ENCODE measurements at regions not wholly inside any gene's neighbourhood (a gene's known extent, or its start where the extent isn't known, plus 50 kb on each side); places are given as distances from the start of the nearest gene placed in this dataset.

DNA sequence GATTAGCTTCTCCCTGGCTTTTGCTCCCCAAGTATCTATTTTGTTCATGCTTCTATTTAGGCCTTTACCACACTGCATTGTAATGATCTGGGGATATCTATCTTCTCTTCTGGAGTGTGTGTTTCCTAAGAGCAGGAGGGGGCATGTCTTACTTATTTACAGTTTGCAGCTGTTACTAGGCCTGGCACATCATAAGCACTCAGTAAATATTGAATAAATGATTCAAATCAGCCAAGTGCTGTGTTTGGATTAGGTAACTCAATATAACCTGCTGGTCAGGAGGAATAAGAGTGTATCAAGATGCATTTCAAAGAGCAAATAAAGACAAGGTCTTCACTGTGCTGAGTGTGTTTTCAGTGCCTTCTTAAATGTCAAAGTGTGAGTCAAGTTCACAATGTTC is 186.1 kb downstream of the FOXG1 start:
- TF ChIP-seq FOXM1 (IDR thresholded peaks at IDR 0.05; ENCODE audit: borderline replicate concordance, low read depth): no peak
- TF ChIP-seq REST (IDR thresholded peaks at IDR 0.05; ENCODE audit: low read depth): no peak
- no peak for TF ChIP-seq YY1 (IDR thresholded peaks at IDR 0.05; ENCODE audit: low read depth)
- no peak for TF ChIP-seq CEBPB (IDR thresholded peaks at IDR 0.05)
- TF ChIP-seq TEAD4 (IDR thresholded peaks at IDR 0.05): no peak
- TF ChIP-seq EGR1 (IDR thresholded peaks at IDR 0.05): no peak
- no peak for TF ChIP-seq CREB1 (IDR thresholded peaks at IDR 0.05; ENCODE audit: low read depth)

- TF ChIP-seq TAF1 (IDR thresholded peaks at IDR 0.05; ENCODE audit: low read depth) (no peak), TEAD4 (IDR thresholded peaks at IDR 0.05) (no peak), NFIC (IDR thresholded peaks at IDR 0.05) (no peak), ZBTB7A (IDR thresholded peaks at IDR 0.05; ENCODE audit: low read depth) (no peak), MAX (IDR thresholded peaks at IDR 0.05) (no peak), EP300 (IDR thresholded peaks at IDR 0.05; ENCODE audit: borderline replicate concordance) (no peak)
Observed at GRCh38 chr14:28953973-28954372, 187.4 kb downstream of the FOXG1 start.

DNA sequence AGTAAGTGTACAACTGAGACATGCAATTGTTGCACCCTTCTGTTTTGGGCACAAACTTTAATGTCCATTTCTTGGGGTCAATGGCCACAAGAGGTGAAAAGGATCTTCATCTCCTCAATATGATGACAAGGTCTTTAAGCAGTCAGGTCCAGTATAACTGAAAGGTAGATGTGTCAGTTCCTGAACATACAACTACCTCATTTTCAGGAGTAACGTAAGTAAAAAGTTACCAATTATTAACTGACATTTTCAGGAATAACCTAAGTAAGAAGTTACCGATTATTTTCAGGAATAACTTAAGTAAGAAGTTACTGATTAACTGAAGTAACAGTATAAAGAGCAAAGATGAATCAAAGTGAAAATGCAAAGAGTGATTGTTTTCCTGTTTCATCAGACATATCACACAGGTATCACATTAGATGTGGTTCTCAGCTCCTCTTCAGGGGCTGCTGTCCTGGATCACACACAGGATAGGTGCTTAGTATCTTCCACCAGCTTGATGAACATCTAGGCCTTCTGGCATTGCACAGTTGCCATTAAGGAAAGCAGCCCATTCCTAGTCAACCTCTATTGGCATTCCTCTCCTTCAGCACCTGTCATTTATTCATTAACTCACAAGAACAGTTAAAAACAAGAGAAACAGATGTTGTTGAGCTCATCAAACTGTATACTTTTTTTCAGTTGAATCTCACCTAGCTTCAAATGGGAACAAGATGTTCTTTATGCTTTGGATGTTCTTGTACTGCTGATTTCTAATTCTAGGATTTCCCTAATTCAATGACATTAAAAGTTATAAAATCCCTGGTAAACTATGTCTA is 200.0 kb downstream of the FOXG1 start:
- TF ChIP-seq CREB1 (IDR thresholded peaks at IDR 0.05; ENCODE audit: low read depth) (no peak), TCF12 (IDR thresholded peaks at IDR 0.05; ENCODE audit: low read depth) (no peak), ZBTB7A (IDR thresholded peaks at IDR 0.05; ENCODE audit: low read depth) (no peak), TEAD4 (IDR thresholded peaks at IDR 0.05) (no peak), YY1 (IDR thresholded peaks at IDR 0.05; ENCODE audit: low read depth) (no peak), EP300 (IDR thresholded peaks at IDR 0.05; ENCODE audit: borderline replicate concordance) (no peak), CEBPB (IDR thresholded peaks at IDR 0.05) (no peak), FOXM1 (IDR thresholded peaks at IDR 0.05; ENCODE audit: borderline replicate concordance, low read depth) (no peak), REST (IDR thresholded peaks at IDR 0.05; ENCODE audit: low read depth) (no peak), MAX (IDR thresholded peaks at IDR 0.05) (no peak), NFIC (IDR thresholded peaks at IDR 0.05) (no peak)

DNA sequence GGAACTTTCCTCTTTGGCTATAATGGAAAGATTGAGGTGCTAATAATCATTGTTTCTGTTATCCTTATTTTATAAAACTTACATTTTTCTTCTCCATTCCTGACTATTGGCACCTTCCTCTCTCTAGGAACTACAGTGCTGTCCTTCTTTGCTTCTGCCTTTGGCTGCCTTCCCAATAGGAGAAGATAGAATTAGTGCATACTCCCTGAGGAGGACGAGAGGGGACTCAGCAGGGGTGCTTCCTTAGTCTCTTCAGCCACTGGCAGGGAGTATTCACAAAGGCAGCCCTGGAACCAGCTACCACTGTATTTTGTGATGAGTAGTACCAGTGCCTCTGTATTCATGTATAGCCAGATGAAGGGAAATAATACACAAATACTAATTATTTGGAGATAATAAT is 208.5 kb downstream of the FOXG1 start:
- TF ChIP-seq TEAD4 (IDR thresholded peaks at IDR 0.05) (no peak), EGR1 (IDR thresholded peaks at IDR 0.05) (no peak), RAD21 (IDR thresholded peaks at IDR 0.05; ENCODE audit: low read depth) (no peak), CREB1 (IDR thresholded peaks at IDR 0.05; ENCODE audit: low read depth) (no peak), YY1 (IDR thresholded peaks at IDR 0.05; ENCODE audit: low read depth) (no peak)

DNA sequence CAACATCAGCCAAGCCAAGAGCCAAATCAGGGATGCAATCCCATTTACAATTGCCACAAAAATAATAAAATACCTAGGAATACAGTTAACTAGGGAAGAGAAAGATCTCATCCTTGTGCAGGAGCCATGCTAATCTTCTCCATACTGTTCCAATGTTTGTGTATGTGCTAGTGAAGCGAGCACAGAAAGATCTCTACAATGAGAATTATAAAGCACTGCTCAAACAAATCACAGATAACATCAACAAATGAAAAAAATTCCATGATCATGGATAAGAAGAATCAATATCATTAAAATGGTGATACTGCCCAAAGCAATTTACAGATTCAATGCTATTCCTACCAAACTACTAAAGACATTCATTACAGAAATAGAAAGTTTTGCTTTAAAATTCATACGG is 215.6 kb downstream of the FOXG1 start:
- no peak for TF ChIP-seq CREB1 (IDR thresholded peaks at IDR 0.05; ENCODE audit: low read depth)
- TF ChIP-seq MAX (IDR thresholded peaks at IDR 0.05): no peak
- TF ChIP-seq RAD21 (IDR thresholded peaks at IDR 0.05; ENCODE audit: low read depth): no peak
- no peak for TF ChIP-seq EGR1 (IDR thresholded peaks at IDR 0.05)
- TF ChIP-seq TEAD4 (IDR thresholded peaks at IDR 0.05): no peak
- TF ChIP-seq TCF12 (IDR thresholded peaks at IDR 0.05; ENCODE audit: low read depth): no peak
- TF ChIP-seq FOXM1 (IDR thresholded peaks at IDR 0.05; ENCODE audit: borderline replicate concordance, low read depth): no peak
- no peak for TF ChIP-seq ZBTB7A (IDR thresholded peaks at IDR 0.05; ENCODE audit: low read depth)
- TF ChIP-seq NFIC (IDR thresholded peaks at IDR 0.05): no peak
- TF ChIP-seq REST (IDR thresholded peaks at IDR 0.05; ENCODE audit: low read depth): no peak
- TF ChIP-seq EP300 (IDR thresholded peaks at IDR 0.05; ENCODE audit: borderline replicate concordance): no peak
- no peak for TF ChIP-seq CEBPB (IDR thresholded peaks at IDR 0.05)
- TF ChIP-seq TAF1 (IDR thresholded peaks at IDR 0.05; ENCODE audit: low read depth): no peak
- no peak for TF ChIP-seq USF1 (IDR thresholded peaks at IDR 0.05)
- TF ChIP-seq YY1 (IDR thresholded peaks at IDR 0.05; ENCODE audit: low read depth): no peak
